HK-2 (cell line): ENCODE measurements at regions not wholly inside any gene's neighbourhood (a gene's known extent, or its start where the extent isn't known, plus 50 kb on each side); places are given as distances from the start of the nearest gene placed in this dataset.
"Not testable (repeated sequence)": the region's sequence is repeated elsewhere in the genome, so short reads cannot be mapped to it uniquely, and the experiment has no call there.

Experiments
- DNase-seq: peaks from one replicate; pipeline ENCODE4 v3.0.0-alpha.2; 2018; ENCODE audit not compliant: unreplicated experiment

GRCh38 chr10:15921423-15921945 lies 61.2 kb upstream of the MINDY3 start:
- DNase-seq: not testable (repeated sequence)

DNA sequence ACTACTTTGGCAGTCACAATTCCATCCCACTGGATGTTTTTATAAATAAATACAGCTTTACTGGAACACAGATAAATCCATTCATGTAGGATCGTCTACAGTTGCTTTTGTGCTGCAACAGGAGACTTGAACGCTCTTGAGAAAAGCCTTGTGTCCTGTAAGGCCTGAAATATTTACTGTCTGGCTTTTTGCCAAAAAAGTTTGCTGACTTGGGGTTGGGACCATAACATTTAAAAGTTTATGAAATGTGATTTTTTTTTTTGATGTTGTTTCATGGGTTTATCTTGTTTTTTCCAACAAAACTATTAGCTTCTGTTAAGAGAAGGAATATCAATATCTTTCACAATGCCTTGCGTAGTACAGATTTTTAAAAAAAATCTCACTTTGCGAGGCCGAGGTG lies 71.1 kb upstream of the MINDY3 start:
- DNase-seq: no peak

GRCh38 chr10:15939543-15939942 lies 79.2 kb upstream of the MINDY3 start:
- peak; percentile 1 for DNase-seq

DNA sequence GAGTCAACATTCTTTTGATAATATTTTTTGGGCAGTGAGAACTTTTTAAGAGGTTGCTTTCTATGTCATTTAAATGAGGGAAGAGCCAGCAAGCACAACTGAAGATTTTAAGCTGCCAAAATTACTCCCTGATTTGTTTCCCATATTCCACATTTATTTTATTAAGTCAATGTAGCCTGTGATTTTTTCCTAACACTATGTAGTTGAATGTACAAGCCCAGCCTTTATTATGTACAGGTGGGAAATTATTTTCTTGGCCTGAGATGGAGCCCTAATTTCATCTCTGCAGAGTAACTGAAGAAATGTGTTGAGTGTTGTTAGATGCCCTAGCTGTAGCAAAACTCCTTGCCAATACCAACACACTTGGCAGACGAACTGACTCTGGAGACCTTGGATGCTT lies 83.1 kb upstream of the MINDY3 start:
- DNase-seq: no peak

DNA sequence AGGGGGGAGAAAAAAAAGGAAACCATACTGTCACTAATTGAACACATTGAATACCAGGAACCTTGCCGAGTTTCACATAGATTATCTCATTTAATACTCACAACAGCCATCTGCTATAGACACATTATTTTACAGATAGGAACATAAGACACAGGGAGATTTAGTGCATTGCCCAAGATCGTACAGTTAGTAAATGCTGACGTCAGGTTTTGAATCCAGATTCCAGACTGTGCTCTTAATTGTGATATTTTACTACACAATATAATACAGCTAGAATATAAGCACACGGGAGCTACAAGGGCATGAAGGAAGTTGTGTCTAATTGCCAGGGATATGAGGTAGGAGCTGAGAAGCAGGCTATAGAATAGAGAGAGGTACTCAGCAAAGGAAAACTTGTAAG lies 93.9 kb upstream of the MINDY3 start:
- DNase-seq: no peak

- no peak for DNase-seq
These were observed 100.0 kb upstream of the MINDY3 start for GRCh38 chr10:15960277-15960676.

GRCh38 chr10:15972736-15973135 lies 112.4 kb upstream of the MINDY3 start:
- not testable (repeated sequence) for DNase-seq

DNA sequence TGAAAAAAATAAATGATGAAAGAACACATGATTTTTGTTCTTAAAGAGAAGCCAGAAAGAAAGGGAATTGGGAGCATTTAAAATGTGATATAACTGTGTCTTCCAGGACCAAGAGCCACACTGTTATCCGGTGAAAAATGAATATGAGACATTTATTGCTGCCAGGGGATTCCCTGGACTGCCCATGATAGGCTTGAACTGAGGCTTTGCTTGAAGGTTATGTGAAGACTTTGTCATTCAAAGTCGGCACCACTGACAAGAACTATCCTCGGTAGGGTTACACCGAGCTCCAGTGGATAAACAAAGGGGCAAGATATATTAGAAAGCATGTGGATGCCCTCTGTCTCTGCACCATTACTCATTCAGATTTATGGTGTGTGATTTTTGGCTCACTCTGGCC lies 125.4 kb upstream of the MINDY3 start:
- no peak for DNase-seq

GRCh38 chr10:15990535-15991129 lies 130.3 kb upstream of the MINDY3 start:
- no peak for DNase-seq

GRCh38 chr10:15997313-15997712 lies 137.0 kb upstream of the MINDY3 start:
- no peak for DNase-seq

GRCh38 chr10:16001581-16001980 lies 141.3 kb upstream of the MINDY3 start:
- no peak for DNase-seq

DNA sequence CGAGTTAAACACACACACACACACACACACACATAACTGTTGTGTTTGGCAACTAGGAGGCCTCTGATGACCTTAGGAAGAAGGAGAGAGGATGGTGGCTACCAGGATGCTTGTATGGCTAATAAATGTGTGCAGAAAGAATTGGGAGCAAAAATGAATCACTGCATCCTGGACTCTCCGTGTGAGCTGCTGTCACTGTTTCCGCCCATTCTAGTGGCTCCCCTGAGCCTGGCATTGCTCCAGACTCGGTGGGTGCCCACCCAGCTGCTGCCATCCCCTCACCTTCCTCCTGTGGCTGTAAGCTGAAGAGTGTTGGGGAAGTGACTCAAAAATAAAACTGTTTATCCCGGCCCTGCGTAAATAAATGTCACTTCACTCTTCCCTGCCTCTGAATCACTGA lies 149.5 kb upstream of the MINDY3 start:
- no peak for DNase-seq

DNA sequence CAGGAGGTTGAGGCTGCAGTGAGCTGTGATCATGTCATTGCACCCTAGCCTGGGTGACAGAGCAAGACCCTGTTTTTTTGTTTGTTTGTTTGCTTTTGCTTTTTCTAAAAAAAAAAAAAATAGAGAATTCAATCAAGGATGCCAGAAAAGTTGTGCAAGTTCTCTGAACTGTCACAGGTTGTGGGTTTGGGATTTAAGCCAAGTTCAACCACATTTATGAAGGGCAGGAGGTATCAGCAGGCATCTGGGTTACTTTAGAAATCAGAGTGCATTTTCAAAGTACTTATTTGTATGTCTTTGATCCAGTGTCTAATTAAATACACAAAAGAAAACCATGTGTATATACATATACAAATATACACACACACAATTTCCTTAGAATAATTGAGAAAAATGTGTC lies 151.2 kb upstream of the MINDY3 start:
- no peak for DNase-seq

DNA sequence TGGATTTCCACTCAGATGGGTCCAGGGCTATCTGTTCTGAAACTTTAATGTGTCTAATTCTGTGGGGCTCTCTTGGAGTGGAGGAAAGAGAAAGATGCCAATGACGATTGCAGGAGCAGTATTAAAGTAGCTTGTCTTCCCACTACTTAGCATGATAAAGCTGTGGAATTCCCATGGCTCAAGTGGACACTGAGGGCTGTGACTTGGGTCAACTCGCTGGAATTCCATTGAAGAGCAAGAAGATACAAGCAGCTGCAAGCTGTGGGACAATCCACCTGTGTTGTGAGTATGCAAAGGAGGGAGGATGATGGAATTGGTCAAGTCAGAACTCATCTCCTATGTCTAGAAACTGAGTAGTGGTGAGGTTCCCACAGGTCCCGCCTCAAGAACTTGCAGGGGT lies 154.2 kb upstream of the MINDY3 start:
- no peak for DNase-seq

DNA sequence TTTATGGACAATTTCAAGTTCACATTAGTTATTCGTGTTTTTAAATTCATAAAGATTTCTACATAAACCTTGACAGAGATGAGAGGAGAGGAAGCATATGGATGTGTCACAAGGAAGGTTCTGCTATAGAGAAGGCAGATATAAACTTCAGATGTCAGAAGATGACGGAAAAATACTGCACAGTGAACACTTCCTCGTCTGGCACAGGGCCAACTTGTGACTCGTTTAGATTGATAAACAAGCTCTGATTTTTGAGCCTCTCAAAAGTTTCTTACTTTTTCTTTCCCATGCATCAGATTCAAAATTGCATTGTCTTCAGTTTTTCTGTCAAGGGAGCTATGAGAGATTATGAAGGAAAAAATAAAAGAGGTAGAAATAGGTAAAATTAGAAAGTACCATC lies 156.4 kb upstream of the MINDY3 start:
- DNase-seq: no peak

DNA sequence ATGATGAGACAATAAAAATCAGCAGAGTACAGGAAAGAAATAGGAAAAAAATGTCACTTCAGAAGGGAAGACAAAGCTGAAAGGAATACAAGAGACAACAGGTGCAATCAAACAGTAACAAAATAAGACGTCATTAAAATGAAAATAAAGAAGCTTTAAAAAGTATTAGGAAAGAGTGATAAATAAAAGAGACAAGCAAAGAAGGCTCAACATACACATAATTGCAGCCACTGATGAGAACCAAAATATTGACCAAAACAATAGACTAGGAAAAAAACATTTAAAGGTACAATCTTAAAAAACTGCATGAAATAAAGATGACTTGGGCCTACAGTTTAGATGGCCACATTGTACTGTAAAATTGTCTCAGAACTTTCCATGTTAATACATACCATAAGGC lies 160.5 kb upstream of the MINDY3 start:
- no peak for DNase-seq

GRCh38 chr10:16026832-16027231 lies 166.5 kb upstream of the MINDY3 start:
- not testable (repeated sequence) for DNase-seq

GRCh38 chr10:16030562-16030961 lies 170.3 kb upstream of the MINDY3 start:
- DNase-seq: no peak

- DNase-seq: no peak
These were observed 188.7 kb upstream of the MINDY3 start for GRCh38 chr10:16049050-16049449.

- no peak for DNase-seq
These were observed 189.5 kb upstream of the MINDY3 start for GRCh38 chr10:16049782-16050181.

- no peak for DNase-seq
These were observed 203.0 kb upstream of the MINDY3 start for GRCh38 chr10:16063350-16063749.

DNA sequence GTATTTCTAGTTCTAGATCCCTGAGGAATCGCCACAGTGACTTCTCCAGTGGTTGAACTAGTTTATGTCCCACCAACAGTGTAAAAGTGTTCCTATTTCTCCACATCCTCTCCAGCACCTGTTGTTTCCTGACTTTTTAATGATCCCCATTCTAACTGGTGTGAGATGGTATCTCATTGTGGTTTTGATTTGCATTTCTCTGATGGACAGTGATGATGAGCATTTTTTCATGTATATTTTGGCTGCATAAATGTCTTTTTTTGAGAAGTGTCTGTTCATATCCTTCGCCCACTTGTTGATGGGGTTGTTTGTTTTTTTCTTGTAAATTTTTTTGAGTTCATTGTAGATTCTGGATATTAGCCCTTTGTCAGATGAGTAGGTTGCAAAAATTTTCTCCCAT lies 223.2 kb upstream of the MINDY3 start:
- DNase-seq: not testable (repeated sequence)

- no peak for DNase-seq
These were observed 244.8 kb upstream of the MINDY3 start for GRCh38 chr10:16105082-16105481.
